GM18868 (cell line): ENCODE measurements at regions not wholly inside any gene's neighbourhood (a gene's known extent, or its start where the extent isn't known, plus 50 kb on each side); places are given as distances from the start of the nearest gene placed in this dataset.
A peak's percentile ranks its signal among the peaks of the same experiment; 100 is the strongest.

Source experiments
- ATAC-seq: cut with Tn5 transposase; IDR thresholded peaks from one replicate; pipeline ENCODE4 v1.9.1; 2021; ENCODE audit warnings: mild to moderate bottlenecking, moderate library complexity; ENCODE audit not compliant: unreplicated experiment

GRCh38 chr4:124019749-124020549, 623.4 kb downstream of the SPRY1 start:
- ATAC-seq: no peak

GRCh38 chr4:124025000-124025399, 628.4 kb downstream of the SPRY1 start:
- no peak for ATAC-seq

GRCh38 chr4:124025428-124025827, 628.8 kb downstream of the SPRY1 start:
- ATAC-seq: no peak

GRCh38 chr4:124028182-124028581, 631.6 kb downstream of the SPRY1 start:
- no peak for ATAC-seq

- no peak for ATAC-seq
These were observed 633.6 kb downstream of the SPRY1 start for GRCh38 chr4:124030147-124030546.

- no peak for ATAC-seq
These were observed 635.4 kb downstream of the SPRY1 start for GRCh38 chr4:124032035-124032434.

GRCh38 chr4:124035364-124036041, 638.9 kb downstream of the SPRY1 start:
- ATAC-seq: no peak

- ATAC-seq: no peak
These were observed 640.6 kb downstream of the SPRY1 start for GRCh38 chr4:124037236-124037635.

- no peak for ATAC-seq
These were observed 647.7 kb downstream of the SPRY1 start for GRCh38 chr4:124044330-124044729.

- ATAC-seq: no peak
These were observed 648.3 kb downstream of the SPRY1 start for GRCh38 chr4:124044867-124045266.

GRCh38 chr4:124046190-124046589, 649.6 kb downstream of the SPRY1 start:
- no peak for ATAC-seq

- ATAC-seq: no peak
These were observed 657.4 kb downstream of the SPRY1 start for GRCh38 chr4:124053872-124054538.

GRCh38 chr4:124055336-124055735, 657.2 kb downstream of the ANKRD50 start:
- ATAC-seq: no peak

- no peak for ATAC-seq
These were observed 656.6 kb downstream of the ANKRD50 start for GRCh38 chr4:124055896-124056295.

GRCh38 chr4:124060261-124060918, 652.1 kb downstream of the ANKRD50 start:
- ATAC-seq: peak; percentile 58

GRCh38 chr4:124061413-124061812, 651.1 kb downstream of the ANKRD50 start:
- ATAC-seq: no peak

GRCh38 chr4:124065422-124065821, 647.1 kb downstream of the ANKRD50 start:
- no peak for ATAC-seq

GRCh38 chr4:124065936-124066335, 646.6 kb downstream of the ANKRD50 start:
- no peak for ATAC-seq

GRCh38 chr4:124066595-124066994, 645.9 kb downstream of the ANKRD50 start:
- ATAC-seq: no peak

GRCh38 chr4:124067046-124067445, 645.5 kb downstream of the ANKRD50 start:
- ATAC-seq: no peak
